ENCODE measurements at regions not wholly inside any gene's neighbourhood (a gene's known extent, or its start where the extent isn't known, plus 50 kb on each side); places are given as distances from the start of the nearest gene placed in this dataset.
"Not testable (repeated sequence)": the region's sequence is repeated elsewhere in the genome, so short reads cannot be mapped to it uniquely, and the experiment has no call there.

DNA sequence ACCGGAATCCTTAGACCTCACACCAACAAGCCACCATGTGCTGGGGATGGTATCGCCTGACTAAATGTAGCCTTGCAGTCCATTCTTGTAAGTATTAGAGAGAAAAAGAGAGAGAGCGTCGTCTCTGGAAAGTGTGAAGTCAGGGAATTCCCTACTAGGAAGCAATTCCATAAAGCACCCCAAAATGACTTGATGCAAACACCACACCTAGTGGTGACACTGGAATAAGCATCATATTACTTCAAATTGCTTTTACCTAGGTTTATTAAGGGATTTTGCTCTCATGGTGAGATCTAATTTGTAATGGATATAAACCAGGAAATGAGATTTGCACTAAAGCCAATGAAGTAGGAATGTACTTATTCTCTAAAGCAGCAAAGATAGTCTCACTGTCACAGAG lies 111.4 kb upstream of the METTL9 start:
- not testable (repeated sequence) for DNase-seq (ENCODE audit: low read depth in 3 of 3, low spot score in 1 of 3)

GRCh38 chr16:21499046-21499445 lies 100.3 kb upstream of the METTL9 start:
- DNase-seq (ENCODE audit: low read depth in 3 of 3, low spot score in 1 of 3), result not testable (repeated sequence)

- DNase-seq (ENCODE audit: low read depth in 3 of 3, low spot score in 1 of 3), result peak in 2 of 3 donors; percentile 37 to 44
Observed at GRCh38 chr16:21501223-21501868, 98.0 kb upstream of the METTL9 start.

DNA sequence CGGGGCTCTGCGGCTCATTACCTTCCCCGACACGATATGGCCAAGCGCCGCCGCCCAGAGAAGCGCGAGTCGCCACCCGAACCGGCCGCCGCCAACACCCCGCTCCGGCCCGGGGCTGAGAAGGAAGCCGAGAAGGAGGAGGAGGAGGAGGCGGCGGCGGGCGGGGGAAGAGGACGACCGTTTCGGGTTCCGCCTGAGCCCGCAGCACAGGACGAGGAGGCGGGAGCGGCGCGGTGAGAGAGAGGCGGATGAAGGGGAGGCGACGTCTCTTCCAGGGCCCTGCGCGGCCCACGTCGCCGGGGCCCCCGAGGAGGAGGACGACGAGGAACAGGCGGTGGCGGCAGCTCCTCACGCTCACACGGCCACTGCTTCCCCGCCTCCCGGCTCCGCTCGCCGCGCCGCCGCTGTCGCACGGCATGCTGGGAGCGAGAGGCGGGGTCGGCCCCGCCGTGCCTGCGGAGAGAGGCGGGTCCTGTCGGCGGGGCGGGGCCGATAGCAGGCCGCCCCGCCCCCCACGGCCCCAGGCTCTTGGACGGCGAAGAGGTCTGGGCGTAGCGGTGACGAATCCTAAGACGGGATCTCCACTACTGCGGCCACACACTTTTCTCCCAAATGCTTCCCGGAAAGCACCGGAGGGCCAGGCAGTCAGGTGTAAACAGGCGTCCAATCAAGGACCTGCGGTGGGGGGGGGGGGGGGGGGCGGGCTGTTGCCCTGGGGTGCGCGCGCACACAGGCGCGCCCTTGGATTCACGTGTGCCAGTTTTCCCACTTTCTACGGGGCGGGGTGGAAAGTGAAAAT lies 97.3 kb upstream of the METTL9 start:
- peak; percentile 69 to 84 (median 83) for DNase-seq (ENCODE audit: low read depth in 3 of 3, low spot score in 1 of 3)

GRCh38 chr16:21503574-21503920 lies 95.8 kb upstream of the METTL9 start:
- not testable (repeated sequence) for DNase-seq (ENCODE audit: low read depth in 3 of 3, low spot score in 1 of 3)

GRCh38 chr16:21503941-21504832 lies 95.2 kb upstream of the METTL9 start:
- not testable (repeated sequence) for DNase-seq (ENCODE audit: low read depth in 3 of 3, low spot score in 1 of 3)

DNA sequence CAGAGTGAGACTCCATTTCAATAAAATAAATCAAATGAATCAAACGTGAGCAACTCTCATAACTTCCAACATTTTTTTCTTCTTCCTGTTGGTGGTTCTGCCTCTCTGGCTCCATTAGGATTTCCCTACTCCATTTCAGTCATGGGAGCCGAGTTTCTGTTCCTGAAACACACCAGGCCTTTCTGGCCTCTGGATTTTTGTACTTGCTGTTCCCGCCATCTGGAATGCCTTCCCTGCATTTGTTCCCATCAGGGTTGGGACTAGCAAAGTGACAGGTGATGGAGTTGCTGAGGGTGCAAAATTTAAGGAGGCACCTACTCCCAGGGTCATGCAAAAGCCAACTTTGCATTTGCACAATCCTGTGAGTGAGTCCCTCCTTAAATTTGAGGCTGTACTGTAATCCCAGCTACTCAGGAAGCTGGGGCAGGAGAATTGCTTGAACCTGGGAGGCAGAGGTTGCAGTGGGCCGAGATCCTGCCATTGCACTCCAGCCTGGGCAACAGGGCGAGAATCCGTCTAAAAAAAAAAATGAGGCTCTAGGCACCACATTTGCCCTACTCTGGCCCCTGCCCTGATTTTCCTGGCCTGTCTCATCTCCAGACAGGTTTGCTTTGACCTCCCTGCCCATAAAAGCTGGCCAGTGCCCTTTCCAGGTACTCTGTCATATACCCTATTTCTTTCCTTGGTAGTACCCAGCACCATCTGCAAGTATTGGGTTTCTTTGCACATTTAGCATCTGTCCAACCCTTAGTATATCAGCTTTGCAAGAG lies 93.4 kb upstream of the METTL9 start:
- DNase-seq (ENCODE audit: low read depth in 3 of 3, low spot score in 1 of 3), result not testable (repeated sequence)

GRCh38 chr16:21506857-21507456 lies 92.4 kb upstream of the METTL9 start:
- peak in 1 of 3 donors; percentile 20 for DNase-seq (ENCODE audit: low read depth in 3 of 3, low spot score in 1 of 3)

- not testable (repeated sequence) for DNase-seq (ENCODE audit: low read depth in 3 of 3, low spot score in 1 of 3)
Observed at GRCh38 chr16:21507631-21508305, 91.6 kb upstream of the METTL9 start.

DNA sequence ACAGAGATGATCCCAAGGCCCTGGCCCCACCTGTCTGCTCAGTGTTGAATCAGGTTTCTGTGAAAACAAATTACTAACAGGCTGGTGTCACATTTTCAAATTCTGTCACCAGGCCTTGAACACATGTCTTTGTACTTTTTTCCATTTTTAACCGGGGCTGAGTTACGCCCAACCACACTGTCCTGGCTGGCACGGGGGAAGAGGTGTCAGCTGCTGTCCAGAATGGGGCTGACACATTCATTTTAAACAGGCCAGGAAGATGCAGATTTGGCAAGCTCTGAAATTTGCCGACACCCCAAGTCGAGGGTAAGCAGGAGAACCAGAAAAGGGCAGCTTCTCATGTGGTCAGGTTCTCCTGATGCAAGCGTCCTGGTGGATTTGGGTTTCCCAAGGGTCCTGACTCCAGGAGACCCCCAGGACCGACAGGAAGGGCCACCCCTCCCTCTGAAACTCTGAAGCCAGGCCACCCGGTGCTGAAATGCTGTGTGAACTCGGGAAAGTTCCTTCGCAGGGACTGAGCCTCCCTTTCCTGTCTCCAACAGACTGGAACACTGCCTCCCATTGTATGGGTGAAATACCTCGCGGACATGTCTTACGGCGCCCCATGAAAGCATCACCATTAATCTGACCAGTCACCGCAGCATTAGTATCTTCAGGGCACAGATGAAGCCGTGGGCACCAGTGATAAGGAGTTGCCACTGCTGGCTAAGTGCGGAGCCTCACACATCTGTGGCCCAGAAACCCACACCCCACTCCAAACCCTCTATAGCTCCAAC lies 90.5 kb upstream of the METTL9 start:
- DNase-seq (ENCODE audit: low read depth in 3 of 3, low spot score in 1 of 3), result not testable (repeated sequence)

DNA sequence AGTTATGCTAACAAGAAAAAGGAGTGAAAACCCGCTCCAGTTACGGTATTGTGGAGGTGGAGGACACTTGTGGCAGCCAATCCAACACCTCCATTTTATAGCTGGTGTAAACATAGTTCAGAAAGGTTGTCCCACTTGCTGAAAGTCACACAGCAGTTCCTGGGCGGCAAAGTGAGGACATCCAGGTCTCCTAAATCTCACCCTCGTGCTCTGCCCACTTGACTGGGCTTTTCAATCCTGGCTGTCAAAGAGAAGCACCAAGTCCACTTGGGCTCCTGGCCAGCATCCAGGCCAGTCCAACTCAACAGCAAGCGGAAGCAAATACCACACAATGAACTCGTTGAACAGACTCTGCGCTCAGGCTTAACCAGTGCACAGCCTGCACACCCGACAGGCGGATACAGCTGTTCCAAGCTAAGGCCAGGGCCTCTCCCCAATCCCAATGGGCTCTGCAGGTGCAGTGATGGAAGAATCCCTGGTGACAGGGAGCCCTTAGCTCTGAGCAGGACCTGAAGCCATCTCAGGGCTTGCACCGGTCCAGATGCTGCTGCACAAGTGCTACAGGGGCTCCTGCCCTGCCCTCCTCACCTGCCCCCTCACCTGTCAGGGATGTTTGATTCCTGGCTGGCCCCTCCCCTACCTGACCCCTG lies 89.8 kb upstream of the METTL9 start:
- not testable (repeated sequence) for DNase-seq (ENCODE audit: low read depth in 3 of 3, low spot score in 1 of 3)

DNA sequence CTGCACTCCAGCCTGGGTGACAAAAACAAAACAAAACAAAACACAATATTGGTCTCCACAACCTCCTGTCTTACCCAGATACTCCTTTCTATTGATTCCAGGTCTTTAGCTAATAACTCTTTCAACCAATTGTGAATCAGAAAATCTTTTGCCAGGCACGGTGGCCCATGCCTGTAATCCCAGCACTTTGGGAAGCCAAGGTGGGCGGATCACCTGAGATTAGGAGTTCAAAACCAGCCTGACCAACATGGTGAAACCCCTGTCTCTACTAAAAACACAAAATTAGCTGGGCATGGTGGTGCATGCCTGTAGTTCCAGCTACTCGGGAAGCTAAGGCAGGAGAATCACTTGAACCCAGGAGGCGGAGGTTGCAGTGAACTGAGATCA lies 88.5 kb upstream of the METTL9 start:
- DNase-seq (ENCODE audit: low read depth in 3 of 3, low spot score in 1 of 3), result not testable (repeated sequence)

- DNase-seq (ENCODE audit: low read depth in 3 of 3, low spot score in 1 of 3), result not testable (repeated sequence)
Observed at GRCh38 chr16:21511315-21512210, 87.8 kb upstream of the METTL9 start.

DNA sequence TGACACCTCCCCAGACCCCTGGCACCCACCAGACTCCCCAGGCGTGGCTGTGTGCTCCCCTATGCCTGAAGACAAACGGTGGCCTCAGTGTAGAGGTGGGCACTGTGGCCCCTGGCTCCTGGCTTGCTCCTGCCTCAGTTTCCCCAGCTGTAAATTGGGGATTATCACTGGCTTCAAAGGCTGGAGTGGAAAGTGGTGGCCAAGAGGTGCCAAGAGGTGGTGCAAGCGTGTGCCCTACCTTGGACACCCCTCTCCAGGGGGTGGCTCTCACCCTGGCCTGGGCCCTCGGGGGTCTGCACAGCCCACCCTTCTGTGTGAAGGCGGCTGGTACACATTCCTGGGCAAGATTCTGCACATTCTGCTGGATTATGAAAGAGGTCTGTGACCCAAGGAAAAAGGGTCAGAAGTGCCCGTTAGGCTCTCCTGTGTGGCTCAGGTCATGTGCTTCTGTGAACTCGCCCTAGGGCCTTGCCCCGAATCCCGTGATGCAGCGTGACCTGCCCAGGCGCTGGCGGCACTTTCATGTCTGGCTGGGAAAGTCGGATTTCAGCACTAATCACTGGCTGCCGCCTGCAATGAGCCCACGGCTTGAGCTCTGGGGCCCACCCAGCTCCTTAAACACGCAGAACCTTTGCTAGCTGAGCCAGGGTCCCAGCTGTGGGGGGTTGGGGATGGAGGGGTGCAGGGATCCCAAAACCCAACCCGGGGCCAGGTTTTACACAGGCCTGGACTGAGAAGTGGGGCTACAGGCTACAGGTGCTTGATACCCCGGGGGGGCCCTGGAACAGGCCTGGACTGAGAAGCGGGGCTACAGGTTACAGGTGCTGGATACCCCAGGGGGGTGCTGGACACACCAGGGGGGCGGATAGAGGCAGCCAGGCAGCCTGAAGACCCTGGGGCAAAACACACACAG lies 86.8 kb upstream of the METTL9 start:
- DNase-seq (ENCODE audit: low read depth in 3 of 3, low spot score in 1 of 3), result not testable (repeated sequence)

GRCh38 chr16:21513337-21513741 lies 86.0 kb upstream of the METTL9 start:
- not testable (repeated sequence) for DNase-seq (ENCODE audit: low read depth in 3 of 3, low spot score in 1 of 3)

DNA sequence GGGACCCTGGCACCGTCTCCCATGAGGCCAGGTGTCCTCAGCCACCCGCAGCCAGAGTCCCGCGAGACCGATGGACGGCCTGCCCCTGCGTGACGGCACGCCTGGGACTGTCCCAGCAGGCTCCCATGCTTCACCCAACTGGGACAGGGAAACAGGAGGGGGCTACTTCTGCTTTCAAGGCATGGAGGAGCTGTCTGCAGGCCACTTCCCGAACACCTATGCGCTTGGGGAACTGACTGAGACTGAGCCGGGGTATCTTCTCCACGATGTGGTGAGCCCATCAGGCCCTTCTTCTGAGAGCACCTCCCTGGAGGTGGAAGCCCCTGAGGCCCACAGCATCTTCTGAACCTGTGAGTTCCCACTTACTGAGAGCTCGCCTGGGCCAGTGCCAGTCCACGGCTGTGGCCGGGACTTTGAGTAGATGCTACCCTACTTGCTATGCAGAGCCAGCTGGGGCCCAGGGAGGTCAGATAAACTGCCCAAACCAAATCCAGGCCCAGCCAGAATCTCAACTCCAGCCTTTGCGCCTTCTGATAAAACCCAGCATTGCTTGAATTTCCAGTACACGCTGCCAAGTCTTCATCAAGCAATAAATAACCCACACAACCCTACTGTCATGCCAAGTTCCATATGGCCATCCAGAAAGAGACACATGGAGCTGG lies 85.4 kb upstream of the METTL9 start:
- not testable (repeated sequence) for DNase-seq (ENCODE audit: low read depth in 3 of 3, low spot score in 1 of 3)
